ENCODE measurements at regions not wholly inside any gene's neighbourhood (a gene's known extent, or its start where the extent isn't known, plus 50 kb on each side); places are given as distances from the start of the nearest gene placed in this dataset.
"Not testable (repeated sequence)": the region's sequence is repeated elsewhere in the genome, so short reads cannot be mapped to it uniquely, and the experiment has no call there.

DNA sequence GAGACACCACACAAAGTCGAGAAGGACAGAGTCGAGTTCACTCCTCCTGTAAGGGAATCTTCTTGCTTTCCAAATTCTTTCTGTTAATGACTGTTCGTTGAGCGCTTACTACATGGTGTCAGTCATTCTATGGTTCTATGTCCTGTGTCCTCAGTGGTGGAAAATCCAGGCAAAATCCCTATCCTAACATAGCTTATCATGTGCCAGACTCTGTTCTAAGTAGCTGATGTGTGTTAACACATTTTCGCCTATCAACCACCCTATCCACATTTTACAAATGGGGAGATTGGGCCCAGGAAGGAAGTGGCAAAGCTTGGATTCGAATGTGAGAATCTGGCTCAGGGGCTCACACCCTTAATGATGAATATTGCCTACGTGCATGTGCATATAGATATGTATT, 280.1 kb downstream of the GATA3 start:
- DNase-seq (ENCODE audit: low read depth in 2 of 2, low spot score in 1 of 2) = no peak

GRCh38 chr10:8336629-8337331, 282.3 kb downstream of the GATA3 start:
- DNase-seq (ENCODE audit: low read depth in 2 of 2, low spot score in 1 of 2) = no peak

DNA sequence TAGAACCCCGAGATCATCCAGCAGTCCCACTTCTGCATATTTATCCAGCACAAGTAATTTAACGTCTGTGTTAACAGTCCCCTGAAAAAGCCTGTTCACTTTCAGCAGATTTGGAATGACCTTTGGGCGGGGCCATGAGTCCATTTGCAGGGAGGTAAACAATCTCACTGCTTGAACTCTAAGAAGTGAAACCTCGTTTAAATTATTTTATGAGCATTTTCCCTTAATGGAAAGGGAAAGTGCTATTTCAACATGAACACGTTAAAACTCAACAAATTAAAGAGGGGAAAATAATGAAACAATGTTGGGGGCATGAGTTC, 282.8 kb downstream of the GATA3 start:
- no peak for DNase-seq (ENCODE audit: low read depth in 2 of 2, low spot score in 1 of 2)

DNA sequence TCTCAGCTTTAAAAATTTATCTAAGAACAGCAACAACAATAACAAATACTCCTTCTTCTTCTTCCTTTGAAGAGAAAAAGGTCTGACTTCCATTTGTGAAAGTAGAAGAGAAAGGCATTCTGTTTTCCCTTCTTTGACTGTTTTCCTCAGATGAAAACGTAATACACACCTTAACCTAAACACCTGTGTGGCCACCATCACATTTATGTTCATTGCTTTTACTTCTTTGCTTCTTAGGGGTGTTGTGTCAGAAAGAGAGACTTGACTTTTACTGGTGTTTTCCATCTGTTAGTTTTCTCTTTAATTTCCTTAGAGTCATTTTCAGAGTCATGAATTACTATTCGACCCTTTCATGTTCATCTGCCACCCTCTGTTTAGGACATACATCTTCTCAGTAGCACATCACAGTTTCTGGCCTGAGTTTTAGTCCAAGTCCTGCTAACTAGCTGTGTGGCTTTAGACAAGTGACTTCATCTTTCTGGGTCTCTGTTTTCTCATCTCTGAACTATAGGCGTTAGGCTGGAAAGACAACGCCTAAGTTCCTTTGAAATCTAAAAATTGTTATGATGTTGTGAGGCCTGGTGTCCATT, 283.8 kb downstream of the GATA3 start:
- no peak for DNase-seq (ENCODE audit: low read depth in 2 of 2, low spot score in 1 of 2)

GRCh38 chr10:8344756-8345155, 290.3 kb downstream of the GATA3 start:
- no peak for DNase-seq (ENCODE audit: low read depth in 2 of 2, low spot score in 1 of 2)

- no peak for DNase-seq (ENCODE audit: low read depth in 2 of 2, low spot score in 1 of 2)
These were observed 292.4 kb downstream of the GATA3 start for GRCh38 chr10:8346861-8347260.

GRCh38 chr10:8347614-8348013, 293.1 kb downstream of the GATA3 start:
- not testable (repeated sequence) for DNase-seq (ENCODE audit: low read depth in 2 of 2, low spot score in 1 of 2)

DNA sequence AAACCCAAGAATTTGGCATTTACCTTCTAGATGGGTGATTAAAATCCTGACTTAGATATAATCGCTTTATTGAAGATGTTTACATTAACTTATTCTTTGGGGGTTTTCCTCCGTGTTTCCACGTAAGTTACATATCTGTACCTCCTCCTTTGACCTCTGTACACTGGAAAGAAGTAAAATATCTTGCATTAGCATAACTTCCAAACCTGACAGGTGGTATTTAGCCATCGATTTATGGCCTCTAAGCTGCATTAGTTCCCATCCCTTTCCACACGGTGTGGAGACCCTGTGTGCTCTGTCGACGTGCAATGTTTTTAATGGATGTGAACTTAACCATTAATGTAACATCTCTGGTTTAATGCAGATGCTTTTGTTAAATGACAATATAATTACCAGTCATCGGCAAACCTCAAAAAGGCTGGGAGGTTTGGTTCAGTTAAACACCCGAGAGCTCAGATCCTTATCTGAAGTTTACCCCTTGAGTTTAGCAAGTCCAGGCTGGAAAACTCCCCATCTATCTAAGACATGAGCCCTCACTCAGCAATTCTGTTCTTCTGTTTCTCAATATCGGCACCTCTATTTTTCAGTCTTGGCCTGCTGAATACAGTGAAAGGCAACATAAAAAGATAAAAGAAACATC, 295.2 kb downstream of the GATA3 start:
- DNase-seq (ENCODE audit: low read depth in 2 of 2, low spot score in 1 of 2) = no peak

DNA sequence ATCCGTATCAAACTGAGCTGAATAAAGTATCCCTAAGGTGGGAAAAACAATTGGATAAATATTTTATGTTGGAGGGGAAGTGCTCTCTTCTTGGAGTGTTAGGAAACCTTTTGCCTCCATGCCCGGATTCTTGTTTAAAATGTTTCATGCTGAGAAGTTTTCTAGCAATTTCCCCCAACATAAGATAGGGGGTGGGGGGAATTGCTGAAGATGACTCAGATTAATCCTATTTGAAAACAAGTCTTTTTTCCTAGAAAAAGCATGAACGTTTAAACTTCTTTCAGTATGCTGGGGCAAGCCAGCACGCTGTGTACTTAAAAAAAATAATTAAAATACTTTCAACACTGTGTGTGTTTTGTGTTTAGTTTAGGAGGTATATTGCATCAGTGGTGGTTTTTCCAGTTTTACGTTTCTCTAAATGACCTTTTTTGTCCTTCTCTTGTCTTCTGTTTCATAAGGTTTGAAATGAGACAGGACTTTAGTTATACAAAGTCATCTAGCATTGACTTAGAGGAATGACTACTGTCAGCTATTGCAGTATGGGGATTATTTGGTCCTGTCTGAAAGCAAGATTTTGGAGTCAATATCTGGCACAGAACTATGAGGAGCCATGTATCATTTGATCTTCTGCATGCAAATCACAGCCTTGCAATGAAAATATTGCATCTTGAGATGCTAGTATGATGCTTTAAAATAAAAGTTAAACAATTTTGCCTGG, 295.9 kb downstream of the GATA3 start:
- no peak for DNase-seq (ENCODE audit: low read depth in 2 of 2, low spot score in 1 of 2)

DNA sequence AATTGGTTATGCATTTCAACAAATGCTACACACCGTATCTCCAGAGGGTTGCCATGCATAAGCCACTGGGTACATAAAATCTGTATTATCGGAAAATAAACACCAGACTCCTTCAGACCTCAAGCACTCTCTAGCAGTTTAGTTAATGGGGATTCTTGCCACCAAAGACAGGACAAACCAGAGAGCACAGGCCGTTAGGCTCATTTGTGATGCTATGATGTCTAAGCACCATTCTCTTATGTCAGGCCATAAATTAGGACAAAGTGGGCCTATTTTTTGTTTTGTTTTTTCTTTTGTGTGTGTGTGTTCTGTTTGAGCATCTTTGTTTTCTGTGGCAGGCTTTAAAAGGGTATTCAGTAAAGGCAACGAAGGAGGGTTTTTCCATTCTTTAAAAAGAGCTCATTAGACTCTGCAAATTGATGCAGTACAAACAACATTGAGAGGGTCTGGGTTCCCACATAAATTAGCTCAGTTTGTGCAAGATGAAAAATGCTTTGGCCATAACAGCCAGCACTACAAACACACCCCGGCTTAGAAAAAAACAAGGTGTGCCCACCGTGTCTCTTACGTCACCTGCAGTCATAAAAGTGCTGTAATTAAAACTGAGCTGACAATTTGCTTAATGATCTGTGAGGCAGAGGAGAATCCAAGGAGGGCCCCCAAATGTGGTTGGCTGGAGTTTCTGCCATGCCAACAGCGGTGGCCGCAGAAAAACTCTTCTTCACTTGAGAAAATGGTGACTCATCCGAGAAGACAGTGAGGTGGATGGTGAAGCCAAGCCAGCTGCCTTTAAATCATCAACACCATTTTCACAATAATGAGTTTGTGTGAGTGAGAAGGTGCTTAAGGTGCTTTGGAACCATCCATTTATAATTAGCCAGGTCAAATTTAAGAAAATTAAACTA, 297.9 kb downstream of the GATA3 start:
- DNase-seq (ENCODE audit: low read depth in 2 of 2, low spot score in 1 of 2) = no peak

GRCh38 chr10:8356283-8356682, 301.8 kb downstream of the GATA3 start:
- no peak for DNase-seq (ENCODE audit: low read depth in 2 of 2, low spot score in 1 of 2)

- DNase-seq (ENCODE audit: low read depth in 2 of 2, low spot score in 1 of 2) = no peak
These were observed 305.0 kb downstream of the GATA3 start for GRCh38 chr10:8359467-8359866.

- no peak for DNase-seq (ENCODE audit: low read depth in 2 of 2, low spot score in 1 of 2)
These were observed 305.9 kb downstream of the GATA3 start for GRCh38 chr10:8360365-8360764.

- DNase-seq (ENCODE audit: low read depth in 2 of 2, low spot score in 1 of 2) = no peak
These were observed 306.5 kb downstream of the GATA3 start for GRCh38 chr10:8360814-8361509.

- DNase-seq (ENCODE audit: low read depth in 2 of 2, low spot score in 1 of 2) = no peak
These were observed 307.0 kb downstream of the GATA3 start for GRCh38 chr10:8361510-8361844.

GRCh38 chr10:8365935-8366911, 311.7 kb downstream of the GATA3 start:
- DNase-seq (ENCODE audit: low read depth in 2 of 2, low spot score in 1 of 2) = peak in 1 of 2 donors; percentile 39

- not testable (repeated sequence) for DNase-seq (ENCODE audit: low read depth in 2 of 2, low spot score in 1 of 2)
These were observed 313.4 kb downstream of the GATA3 start for GRCh38 chr10:8367672-8368411.

DNA sequence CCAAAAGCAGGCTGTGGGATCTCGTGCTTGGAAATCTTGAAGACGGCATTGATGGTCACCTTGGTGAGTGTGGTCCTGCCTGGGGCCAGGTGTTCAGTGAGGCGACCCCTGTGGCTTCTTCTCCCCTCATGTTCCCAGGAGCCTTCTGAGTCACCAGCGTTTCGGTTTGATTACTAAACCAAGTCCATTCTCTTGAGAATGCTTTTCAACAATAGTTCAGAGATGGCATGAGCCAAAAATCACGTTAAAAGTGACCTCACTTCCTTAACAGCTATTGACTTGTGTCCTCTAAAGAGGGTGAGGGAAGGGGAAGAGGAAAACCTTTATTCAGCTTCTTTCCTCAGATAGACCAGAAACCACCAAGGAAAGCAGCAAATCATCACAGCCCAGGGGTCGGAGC, 315.2 kb downstream of the GATA3 start:
- no peak for DNase-seq (ENCODE audit: low read depth in 2 of 2, low spot score in 1 of 2)

DNA sequence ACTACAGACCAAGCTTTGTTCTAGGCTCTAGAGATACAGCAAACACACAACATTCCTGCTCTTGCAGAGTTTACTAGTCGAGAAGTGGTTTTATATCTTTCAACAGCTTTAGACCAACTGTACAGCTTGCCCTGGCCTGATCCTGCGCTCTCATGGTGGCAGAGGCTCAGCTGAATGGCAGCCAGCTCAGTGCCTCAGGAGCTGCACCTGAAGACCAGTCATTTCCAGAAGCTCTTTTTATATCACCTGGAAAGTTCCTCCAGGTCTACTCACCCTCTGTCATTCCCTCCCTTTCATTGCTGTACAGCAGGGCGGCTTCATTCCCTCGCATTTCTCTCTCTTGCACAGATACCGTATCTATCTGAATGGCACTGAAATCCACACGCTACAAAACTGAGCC, 319.8 kb downstream of the GATA3 start:
- DNase-seq (ENCODE audit: low read depth in 2 of 2, low spot score in 1 of 2) = no peak
